ENCODE measurements at regions not wholly inside any gene's neighbourhood (a gene's known extent, or its start where the extent isn't known, plus 50 kb on each side); places are given as distances from the start of the nearest gene placed in this dataset.

- no peak for DNase-seq (ENCODE audit: extremely low read depth in 1 of 2, low read depth in 1 of 2)
Observed at GRCh38 chr21:27448960-27449359, 482.1 kb upstream of the ADAMTS5 start.

GRCh38 chr21:27447843-27448242 lies 481.0 kb upstream of the ADAMTS5 start:
- no peak for DNase-seq (ENCODE audit: extremely low read depth in 1 of 2, low read depth in 1 of 2)

- no peak for DNase-seq (ENCODE audit: extremely low read depth in 1 of 2, low read depth in 1 of 2)
Observed at GRCh38 chr21:27429710-27430341, 462.9 kb upstream of the ADAMTS5 start.

- no peak for DNase-seq (ENCODE audit: extremely low read depth in 1 of 2, low read depth in 1 of 2)
Observed at GRCh38 chr21:27426196-27426595, 459.3 kb upstream of the ADAMTS5 start.

- DNase-seq (ENCODE audit: extremely low read depth in 1 of 2, low read depth in 1 of 2): no peak
Observed at GRCh38 chr21:27425574-27425973, 458.7 kb upstream of the ADAMTS5 start.

- DNase-seq (ENCODE audit: extremely low read depth in 1 of 2, low read depth in 1 of 2): no peak
Observed at GRCh38 chr21:27425172-27425571, 458.3 kb upstream of the ADAMTS5 start.

- no peak for DNase-seq (ENCODE audit: extremely low read depth in 1 of 2, low read depth in 1 of 2)
Observed at GRCh38 chr21:27424601-27425000, 457.7 kb upstream of the ADAMTS5 start.

GRCh38 chr21:27423906-27424595 lies 457.2 kb upstream of the ADAMTS5 start:
- DNase-seq (ENCODE audit: extremely low read depth in 1 of 2, low read depth in 1 of 2): no peak

GRCh38 chr21:27423038-27423437 lies 456.1 kb upstream of the ADAMTS5 start:
- DNase-seq (ENCODE audit: extremely low read depth in 1 of 2, low read depth in 1 of 2): no peak

- DNase-seq (ENCODE audit: extremely low read depth in 1 of 2, low read depth in 1 of 2): no peak
Observed at GRCh38 chr21:27422435-27422834, 455.5 kb upstream of the ADAMTS5 start.

GRCh38 chr21:27421654-27422053 lies 454.8 kb upstream of the ADAMTS5 start:
- no peak for DNase-seq (ENCODE audit: extremely low read depth in 1 of 2, low read depth in 1 of 2)

- no peak for DNase-seq (ENCODE audit: extremely low read depth in 1 of 2, low read depth in 1 of 2)
Observed at GRCh38 chr21:27419153-27419552, 452.3 kb upstream of the ADAMTS5 start.

GRCh38 chr21:27418346-27418745 lies 451.5 kb upstream of the ADAMTS5 start:
- DNase-seq (ENCODE audit: extremely low read depth in 1 of 2, low read depth in 1 of 2): no peak

GRCh38 chr21:27412530-27412929 lies 445.6 kb upstream of the ADAMTS5 start:
- DNase-seq (ENCODE audit: extremely low read depth in 1 of 2, low read depth in 1 of 2): no peak

- no peak for DNase-seq (ENCODE audit: extremely low read depth in 1 of 2, low read depth in 1 of 2)
Observed at GRCh38 chr21:27408826-27409225, 441.9 kb upstream of the ADAMTS5 start.

GRCh38 chr21:27407271-27407670 lies 440.4 kb upstream of the ADAMTS5 start:
- no peak for DNase-seq (ENCODE audit: extremely low read depth in 1 of 2, low read depth in 1 of 2)

- DNase-seq (ENCODE audit: extremely low read depth in 1 of 2, low read depth in 1 of 2): no peak
Observed at GRCh38 chr21:27406300-27407009, 439.6 kb upstream of the ADAMTS5 start.

GRCh38 chr21:27403011-27403410 lies 436.1 kb upstream of the ADAMTS5 start:
- DNase-seq (ENCODE audit: extremely low read depth in 1 of 2, low read depth in 1 of 2): no peak

- DNase-seq (ENCODE audit: extremely low read depth in 1 of 2, low read depth in 1 of 2): no peak
Observed at GRCh38 chr21:27400045-27400444, 433.2 kb upstream of the ADAMTS5 start.

GRCh38 chr21:27397578-27397977 lies 430.7 kb upstream of the ADAMTS5 start:
- no peak for DNase-seq (ENCODE audit: extremely low read depth in 1 of 2, low read depth in 1 of 2)

- no peak for DNase-seq (ENCODE audit: extremely low read depth in 1 of 2, low read depth in 1 of 2)
Observed at GRCh38 chr21:27393726-27394125, 426.8 kb upstream of the ADAMTS5 start.

GRCh38 chr21:27391990-27392389 lies 425.1 kb upstream of the ADAMTS5 start:
- DNase-seq (ENCODE audit: extremely low read depth in 1 of 2, low read depth in 1 of 2): no peak
